Tibial nerve (tissue), 4 donors: ENCODE measurements at regions not wholly inside any gene's neighbourhood (a gene's known extent, or its start where the extent isn't known, plus 50 kb on each side); places are given as distances from the start of the nearest gene placed in this dataset.

Experiments used
- EP300 ChIP-seq, 2 donors: sonication (generic); formaldehyde crosslinking; IDR thresholded peaks; one replicate each; pipeline ENCODE4 v1.6.1; 2017; ENCODE audit warnings: antibody characterized with exemption in 2 of 2, mild to moderate bottlenecking in 1 of 2
- POLR2A ChIP-seq, 2 donors: fragments of 450-650 bp; IDR thresholded peaks; one replicate each; pipeline ENCODE4 v1.6.1; 2017; ENCODE audit warnings: antibody characterized with exemption in 2 of 2, mild to moderate bottlenecking in 2 of 2, moderate library complexity in 2 of 2
- TF ChIP-seq, protein P1 (sequence below), 5 experiments: fragments of 200-600 bp in 3 of 5; fragments of 450-650 bp in 2 of 5; sonication (generic) in 3 of 5; IDR thresholded peaks; one replicate each; pipeline ENCODE4 v1.5.1; 2016 to 2019; ENCODE audit warnings: antibody characterized with exemption in 5 of 5, mild to moderate bottlenecking in 3 of 5, moderate library complexity in 2 of 5

GRCh38 chr5:117690612-117691011 lies 1116.0 kb upstream of the SEMA6A start:
- TF ChIP-seq POLR2A (IDR thresholded peaks at IDR 0.05) (no peak), EP300 (IDR thresholded peaks at IDR 0.05) (no peak)
- TF ChIP-seq, protein P1, sequence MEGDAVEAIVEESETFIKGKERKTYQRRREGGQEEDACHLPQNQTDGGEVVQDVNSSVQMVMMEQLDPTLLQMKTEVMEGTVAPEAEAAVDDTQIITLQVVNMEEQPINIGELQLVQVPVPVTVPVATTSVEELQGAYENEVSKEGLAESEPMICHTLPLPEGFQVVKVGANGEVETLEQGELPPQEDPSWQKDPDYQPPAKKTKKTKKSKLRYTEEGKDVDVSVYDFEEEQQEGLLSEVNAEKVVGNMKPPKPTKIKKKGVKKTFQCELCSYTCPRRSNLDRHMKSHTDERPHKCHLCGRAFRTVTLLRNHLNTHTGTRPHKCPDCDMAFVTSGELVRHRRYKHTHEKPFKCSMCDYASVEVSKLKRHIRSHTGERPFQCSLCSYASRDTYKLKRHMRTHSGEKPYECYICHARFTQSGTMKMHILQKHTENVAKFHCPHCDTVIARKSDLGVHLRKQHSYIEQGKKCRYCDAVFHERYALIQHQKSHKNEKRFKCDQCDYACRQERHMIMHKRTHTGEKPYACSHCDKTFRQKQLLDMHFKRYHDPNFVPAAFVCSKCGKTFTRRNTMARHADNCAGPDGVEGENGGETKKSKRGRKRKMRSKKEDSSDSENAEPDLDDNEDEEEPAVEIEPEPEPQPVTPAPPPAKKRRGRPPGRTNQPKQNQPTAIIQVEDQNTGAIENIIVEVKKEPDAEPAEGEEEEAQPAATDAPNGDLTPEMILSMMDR (IDR thresholded peaks at IDR 0.05), result no peak
